ENCODE measurements at regions not wholly inside any gene's neighbourhood (a gene's known extent, or its start where the extent isn't known, plus 50 kb on each side); places are given as distances from the start of the nearest gene placed in this dataset.

GRCh38 chr5:72692231-72692637 lies 124.2 kb upstream of the TNPO1 start:
- no peak for DNase-seq
- no peaks in the 10 kb centered on the region for H3K9me3 ChIP-seq
- H3K4me1 ChIP-seq, result no peaks in the 10 kb centered on the region
- H3K36me3 ChIP-seq, result no peaks in the 10 kb centered on the region
- TF ChIP-seq, protein P1, sequence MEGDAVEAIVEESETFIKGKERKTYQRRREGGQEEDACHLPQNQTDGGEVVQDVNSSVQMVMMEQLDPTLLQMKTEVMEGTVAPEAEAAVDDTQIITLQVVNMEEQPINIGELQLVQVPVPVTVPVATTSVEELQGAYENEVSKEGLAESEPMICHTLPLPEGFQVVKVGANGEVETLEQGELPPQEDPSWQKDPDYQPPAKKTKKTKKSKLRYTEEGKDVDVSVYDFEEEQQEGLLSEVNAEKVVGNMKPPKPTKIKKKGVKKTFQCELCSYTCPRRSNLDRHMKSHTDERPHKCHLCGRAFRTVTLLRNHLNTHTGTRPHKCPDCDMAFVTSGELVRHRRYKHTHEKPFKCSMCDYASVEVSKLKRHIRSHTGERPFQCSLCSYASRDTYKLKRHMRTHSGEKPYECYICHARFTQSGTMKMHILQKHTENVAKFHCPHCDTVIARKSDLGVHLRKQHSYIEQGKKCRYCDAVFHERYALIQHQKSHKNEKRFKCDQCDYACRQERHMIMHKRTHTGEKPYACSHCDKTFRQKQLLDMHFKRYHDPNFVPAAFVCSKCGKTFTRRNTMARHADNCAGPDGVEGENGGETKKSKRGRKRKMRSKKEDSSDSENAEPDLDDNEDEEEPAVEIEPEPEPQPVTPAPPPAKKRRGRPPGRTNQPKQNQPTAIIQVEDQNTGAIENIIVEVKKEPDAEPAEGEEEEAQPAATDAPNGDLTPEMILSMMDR (IDR thresholded peaks at IDR 0.05), result no peak
- no peak for TF ChIP-seq POLR2A (IDR thresholded peaks at IDR 0.05)
- H3K4me3 ChIP-seq, result no peak overlapping the region
- no peaks in the 10 kb centered on the region for H3K27me3 ChIP-seq
- no peak overlapping the region for H3K27ac ChIP-seq

- TF ChIP-seq POLR2A (IDR thresholded peaks at IDR 0.05), result no peak
- TF ChIP-seq, protein P1 (IDR thresholded peaks at IDR 0.05), result no peak
Measured at GRCh38 chr5:72691751-72692150, 124.7 kb upstream of the TNPO1 start.

GRCh38 chr5:72688916-72689315 lies 127.5 kb upstream of the TNPO1 start:
- H3K27ac ChIP-seq, result no peak overlapping the region
- H3K4me3 ChIP-seq, result no peak overlapping the region
- no peaks in the 10 kb centered on the region for H3K27me3 ChIP-seq
- no peaks in the 10 kb centered on the region for H3K36me3 ChIP-seq
- no peak for DNase-seq
- H3K9me3 ChIP-seq, result no peaks in the 10 kb centered on the region
- TF ChIP-seq POLR2A (IDR thresholded peaks at IDR 0.05), result no peak
- TF ChIP-seq, protein P1 (IDR thresholded peaks at IDR 0.05), result no peak
- no peaks in the 10 kb centered on the region for H3K4me1 ChIP-seq

More at GRCh38 chr5:72691751-72692150, 124.7 kb upstream of the TNPO1 start:
- H3K36me3 ChIP-seq, result no peaks in the 10 kb centered on the region
- H3K27me3 ChIP-seq, result no peaks in the 10 kb centered on the region
- no peaks in the 10 kb centered on the region for H3K9me3 ChIP-seq
- no peaks in the 10 kb centered on the region for H3K4me1 ChIP-seq
- DNase-seq, result no peak
- no peak overlapping the region for H3K27ac ChIP-seq
- H3K4me3 ChIP-seq, result no peak overlapping the region

- Histone ChIP-seq H3K9me3 (no peaks in the 10 kb centered on the region), H3K36me3 (no peaks in the 10 kb centered on the region), H3K27me3 (no peaks in the 10 kb centered on the region), H3K27ac (no peak overlapping the region), H3K4me3 (no peak overlapping the region), H3K4me1 (no peaks in the 10 kb centered on the region)
- TF ChIP-seq, protein P1 (IDR thresholded peaks at IDR 0.05), result no peak
- no peak for TF ChIP-seq POLR2A (IDR thresholded peaks at IDR 0.05)
- DNase-seq, result no peak
Measured at GRCh38 chr5:72687288-72687687, 129.2 kb upstream of the TNPO1 start.

- H3K4me1 ChIP-seq, result no peaks in the 10 kb centered on the region
- TF ChIP-seq, protein P1 (IDR thresholded peaks at IDR 0.05), result no peak
- H3K9me3 ChIP-seq, result no peaks in the 10 kb centered on the region
- no peak overlapping the region for H3K27ac ChIP-seq
- no peak for DNase-seq
- no peaks in the 10 kb centered on the region for H3K27me3 ChIP-seq
- no peak overlapping the region for H3K4me3 ChIP-seq
- no peaks in the 10 kb centered on the region for H3K36me3 ChIP-seq
Measured at GRCh38 chr5:72682561-72682960, 133.9 kb upstream of the TNPO1 start.

DNA sequence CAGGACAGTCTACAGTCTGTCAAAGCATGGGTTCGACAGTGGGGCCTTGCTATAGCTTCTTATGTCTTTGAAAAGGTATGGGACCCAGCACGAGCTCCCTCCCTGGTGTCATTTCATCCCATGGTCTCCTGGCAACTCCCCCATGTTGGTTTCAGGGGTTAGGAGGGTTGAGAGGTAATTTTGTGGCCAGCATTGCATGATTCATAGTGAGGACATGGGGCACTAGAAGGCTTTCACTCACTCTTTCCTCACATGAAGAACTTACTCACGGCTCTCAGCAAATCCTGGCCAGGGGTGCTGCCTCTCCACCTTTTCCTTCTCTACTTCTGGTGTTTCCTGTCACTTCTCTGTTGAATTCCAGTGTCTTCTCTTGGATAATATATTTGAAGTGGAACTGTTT lies 134.7 kb upstream of the TNPO1 start:
- Histone ChIP-seq H3K27ac (no peak overlapping the region), H3K4me3 (no peak overlapping the region), H3K4me1 (no peaks in the 10 kb centered on the region), H3K36me3 (no peaks in the 10 kb centered on the region), H3K9me3 (no peaks in the 10 kb centered on the region), H3K27me3 (no peaks in the 10 kb centered on the region)
- no peak for DNase-seq
- no peak for TF ChIP-seq POLR2A (IDR thresholded peaks at IDR 0.05)
- TF ChIP-seq, protein P1 (IDR thresholded peaks at IDR 0.05), result no peak

Measured in Peyer's patch (tissue), 4 donors.